ENCODE measurements at regions not wholly inside any gene's neighbourhood (a gene's known extent, or its start where the extent isn't known, plus 50 kb on each side); places are given as distances from the start of the nearest gene placed in this dataset.

DNA sequence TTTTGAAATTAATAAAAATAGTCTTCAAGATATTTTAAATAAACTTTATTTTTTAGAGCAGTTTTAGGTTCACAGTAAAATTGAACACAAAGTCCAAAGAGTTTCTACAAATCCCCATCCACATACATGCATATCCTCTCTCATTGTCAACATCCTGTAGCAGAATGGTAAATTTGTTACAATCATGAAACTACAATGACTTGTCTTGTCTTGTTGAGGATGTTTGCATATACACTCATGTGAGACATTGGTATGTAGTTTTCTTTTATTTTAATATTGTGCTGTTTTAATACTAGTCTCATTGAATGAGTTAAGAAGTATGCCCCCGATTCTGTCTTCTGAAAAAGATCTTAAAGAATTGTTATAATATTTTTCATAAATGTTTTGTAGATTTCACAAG lies 447.0 kb upstream of the EDIL3 start:
- TF ChIP-seq PHB2 (IDR thresholded peaks at IDR 0.05; ENCODE audit: partially characterized antibody) (no peak), RAD21 (CRISPR knock-in tag; IDR thresholded peaks at IDR 0.05) (no peak), EZH2 (conservative IDR thresholded peaks at IDR 0.05; ENCODE audit: low read depth, low read length) (no peak), CHD2 (IDR thresholded peaks at IDR 0.05; ENCODE audit: low read depth, low read length) (no peak)
- TF ChIP-seq, protein P1, sequence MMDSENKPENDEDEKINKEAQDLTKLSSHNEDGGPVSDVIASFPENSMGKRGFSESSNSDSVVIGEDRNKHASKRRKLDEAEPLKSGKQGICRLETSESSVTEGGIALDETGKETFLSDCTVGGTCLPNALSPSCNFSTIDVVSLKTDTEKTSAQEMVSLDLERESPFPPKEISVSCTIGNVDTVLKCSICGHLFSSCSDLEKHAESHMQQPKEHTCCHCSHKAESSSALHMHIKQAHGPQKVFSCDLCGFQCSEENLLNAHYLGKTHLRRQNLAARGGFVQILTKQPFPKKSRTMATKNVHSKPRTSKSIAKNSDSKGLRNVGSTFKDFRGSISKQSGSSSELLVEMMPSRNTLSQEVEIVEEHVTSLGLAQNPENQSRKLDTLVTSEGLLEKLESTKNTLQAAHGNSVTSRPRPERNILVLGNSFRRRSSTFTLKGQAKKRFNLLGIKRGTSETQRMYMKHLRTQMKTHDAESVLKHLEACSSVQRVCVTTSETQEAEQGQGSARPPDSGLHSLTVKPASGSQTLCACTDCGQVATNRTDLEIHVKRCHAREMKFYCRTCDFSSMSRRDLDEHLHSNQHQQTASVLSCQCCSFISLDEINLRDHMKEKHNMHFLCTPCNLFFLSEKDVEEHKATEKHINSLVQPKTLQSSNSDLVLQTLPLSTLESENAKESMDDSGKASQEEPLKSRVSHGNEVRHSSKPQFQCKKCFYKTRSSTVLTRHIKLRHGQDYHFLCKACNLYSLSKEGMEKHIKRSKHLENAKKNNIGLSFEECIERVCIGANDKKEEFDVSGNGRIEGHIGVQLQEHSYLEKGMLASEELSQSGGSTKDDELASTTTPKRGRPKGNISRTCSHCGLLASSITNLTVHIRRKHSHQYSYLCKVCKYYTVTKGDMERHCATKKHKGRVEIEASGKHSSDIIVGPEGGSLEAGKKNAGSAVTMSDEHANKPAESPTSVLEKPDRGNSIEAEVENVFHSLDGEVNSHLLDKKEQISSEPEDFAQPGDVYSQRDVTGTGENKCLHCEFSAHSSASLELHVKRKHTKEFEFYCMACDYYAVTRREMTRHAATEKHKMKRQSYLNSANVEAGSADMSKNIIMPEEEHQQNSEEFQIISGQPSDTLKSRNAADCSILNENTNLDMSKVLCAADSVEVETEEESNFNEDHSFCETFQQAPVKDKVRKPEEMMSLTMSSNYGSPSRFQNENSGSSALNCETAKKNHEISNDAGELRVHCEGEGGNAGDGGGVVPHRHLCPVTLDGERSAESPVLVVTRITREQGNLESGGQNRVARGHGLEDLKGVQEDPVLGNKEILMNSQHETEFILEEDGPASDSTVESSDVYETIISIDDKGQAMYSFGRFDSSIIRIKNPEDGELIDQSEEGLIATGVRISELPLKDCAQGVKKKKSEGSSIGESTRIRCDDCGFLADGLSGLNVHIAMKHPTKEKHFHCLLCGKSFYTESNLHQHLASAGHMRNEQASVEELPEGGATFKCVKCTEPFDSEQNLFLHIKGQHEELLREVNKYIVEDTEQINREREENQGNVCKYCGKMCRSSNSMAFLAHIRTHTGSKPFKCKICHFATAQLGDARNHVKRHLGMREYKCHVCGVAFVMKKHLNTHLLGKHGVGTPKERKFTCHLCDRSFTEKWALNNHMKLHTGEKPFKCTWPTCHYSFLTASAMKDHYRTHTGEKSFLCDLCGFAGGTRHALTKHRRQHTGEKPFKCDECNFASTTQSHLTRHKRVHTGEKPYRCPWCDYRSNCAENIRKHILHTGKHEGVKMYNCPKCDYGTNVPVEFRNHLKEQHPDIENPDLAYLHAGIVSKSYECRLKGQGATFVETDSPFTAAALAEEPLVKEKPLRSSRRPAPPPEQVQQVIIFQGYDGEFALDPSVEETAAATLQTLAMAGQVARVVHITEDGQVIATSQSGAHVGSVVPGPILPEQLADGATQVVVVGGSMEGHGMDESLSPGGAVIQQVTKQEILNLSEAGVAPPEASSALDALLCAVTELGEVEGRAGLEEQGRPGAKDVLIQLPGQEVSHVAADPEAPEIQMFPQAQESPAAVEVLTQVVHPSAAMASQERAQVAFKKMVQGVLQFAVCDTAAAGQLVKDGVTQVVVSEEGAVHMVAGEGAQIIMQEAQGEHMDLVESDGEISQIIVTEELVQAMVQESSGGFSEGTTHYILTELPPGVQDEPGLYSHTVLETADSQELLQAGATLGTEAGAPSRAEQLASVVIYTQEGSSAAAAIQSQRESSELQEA (CRISPR knock-in tag; IDR thresholded peaks at IDR 0.05; ENCODE audit: not compliant biosample characterization): no peak
- TF ChIP-seq, protein P2, sequence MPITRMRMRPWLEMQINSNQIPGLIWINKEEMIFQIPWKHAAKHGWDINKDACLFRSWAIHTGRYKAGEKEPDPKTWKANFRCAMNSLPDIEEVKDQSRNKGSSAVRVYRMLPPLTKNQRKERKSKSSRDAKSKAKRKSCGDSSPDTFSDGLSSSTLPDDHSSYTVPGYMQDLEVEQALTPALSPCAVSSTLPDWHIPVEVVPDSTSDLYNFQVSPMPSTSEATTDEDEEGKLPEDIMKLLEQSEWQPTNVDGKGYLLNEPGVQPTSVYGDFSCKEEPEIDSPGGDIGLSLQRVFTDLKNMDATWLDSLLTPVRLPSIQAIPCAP (CRISPR knock-in tag; IDR thresholded peaks at IDR 0.05; ENCODE audit: low read depth): no peak
- TF ChIP-seq, protein P3, sequence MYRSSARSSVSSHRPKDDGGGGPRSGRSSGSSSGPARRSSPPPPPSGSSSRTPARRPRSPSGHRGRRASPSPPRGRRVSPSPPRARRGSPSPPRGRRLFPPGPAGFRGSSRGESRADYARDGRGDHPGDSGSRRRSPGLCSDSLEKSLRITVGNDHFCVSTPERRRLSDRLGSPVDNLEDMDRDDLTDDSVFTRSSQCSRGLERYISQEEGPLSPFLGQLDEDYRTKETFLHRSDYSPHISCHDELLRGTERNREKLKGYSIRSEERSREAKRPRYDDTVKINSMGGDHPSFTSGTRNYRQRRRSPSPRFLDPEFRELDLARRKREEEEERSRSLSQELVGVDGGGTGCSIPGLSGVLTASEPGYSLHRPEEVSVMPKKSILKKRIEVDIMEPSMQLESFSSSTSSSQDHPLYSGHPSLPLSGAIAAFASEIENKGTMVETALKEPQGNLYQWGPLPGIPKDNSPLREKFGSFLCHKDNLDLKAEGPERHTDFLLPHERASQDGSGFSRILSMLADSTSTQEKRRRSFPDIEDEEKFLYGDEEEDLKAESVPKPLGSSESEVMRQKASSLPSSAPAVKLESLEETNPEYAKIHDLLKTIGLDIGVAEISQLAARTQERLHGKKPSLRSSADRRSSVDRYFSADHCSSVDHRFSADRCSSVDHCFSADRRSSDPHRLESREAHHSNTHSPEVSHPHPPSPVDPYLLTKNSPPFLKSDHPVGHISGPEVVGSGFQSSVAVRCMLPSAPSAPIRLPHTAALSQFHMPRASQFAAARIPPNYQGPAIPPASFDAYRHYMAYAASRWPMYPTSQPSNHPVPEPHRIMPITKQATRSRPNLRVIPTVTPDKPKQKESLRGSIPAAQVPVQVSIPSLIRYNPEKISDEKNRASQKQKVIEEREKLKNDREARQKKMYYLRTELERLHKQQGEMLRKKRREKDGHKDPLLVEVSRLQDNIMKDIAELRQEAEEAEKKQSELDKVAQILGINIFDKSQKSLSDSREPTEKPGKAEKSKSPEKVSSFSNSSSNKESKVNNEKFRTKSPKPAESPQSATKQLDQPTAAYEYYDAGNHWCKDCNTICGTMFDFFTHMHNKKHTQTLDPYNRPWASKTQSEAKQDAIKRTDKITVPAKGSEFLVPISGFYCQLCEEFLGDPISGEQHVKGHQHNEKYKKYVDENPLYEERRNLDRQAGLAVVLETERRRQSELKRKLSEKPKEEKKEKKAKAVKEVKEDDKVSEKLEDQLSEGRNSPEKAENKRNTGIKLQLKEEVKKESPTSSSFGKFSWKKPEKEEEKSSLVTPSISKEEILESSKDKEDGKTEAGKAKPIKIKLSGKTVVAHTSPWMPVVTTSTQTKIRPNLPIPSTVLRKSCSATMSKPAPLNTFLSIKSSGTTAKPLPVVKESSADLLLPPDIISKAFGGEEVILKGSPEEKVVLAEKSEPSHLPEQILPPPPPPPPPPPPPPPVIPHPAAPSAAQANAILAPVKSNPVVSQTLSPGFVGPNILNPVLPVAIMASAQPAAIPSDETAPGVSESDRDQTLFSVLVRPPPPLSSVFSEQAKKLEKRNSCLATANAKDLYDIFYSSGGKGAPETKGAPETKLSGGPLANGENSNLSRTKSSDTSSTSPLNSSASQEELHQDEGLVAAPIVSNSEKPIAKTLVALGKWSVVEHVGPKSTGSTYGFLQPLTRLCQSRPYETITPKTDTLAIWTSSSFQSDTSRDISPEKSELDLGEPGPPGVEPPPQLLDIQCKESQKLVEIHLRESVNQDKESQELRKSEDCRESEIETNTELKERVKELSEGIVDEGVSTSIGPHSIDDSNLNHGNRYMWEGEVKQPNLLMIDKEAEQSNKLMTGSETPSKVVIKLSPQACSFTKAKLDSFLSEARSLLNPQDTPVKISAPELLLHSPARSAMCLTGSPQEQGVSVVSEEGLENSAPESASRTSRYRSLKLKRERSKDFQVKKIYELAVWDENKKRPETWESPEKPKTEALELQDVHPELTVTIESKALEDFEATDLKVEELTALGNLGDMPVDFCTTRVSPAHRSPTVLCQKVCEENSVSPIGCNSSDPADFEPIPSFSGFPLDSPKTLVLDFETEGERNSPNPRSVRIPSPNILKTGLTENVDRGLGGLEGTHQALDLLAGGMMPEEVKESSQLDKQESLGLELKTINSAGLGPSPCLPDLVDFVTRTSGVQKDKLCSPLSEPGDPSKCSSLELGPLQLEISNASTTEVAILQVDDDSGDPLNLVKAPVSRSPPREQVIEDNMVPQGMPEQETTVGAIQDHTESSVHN (CRISPR knock-in tag; IDR thresholded peaks at IDR 0.05): no peak

Measured in HepG2 (cell line).